ENCODE measurements at regions not wholly inside any gene's neighbourhood (a gene's known extent, or its start where the extent isn't known, plus 50 kb on each side); places are given as distances from the start of the nearest gene placed in this dataset.

DNA sequence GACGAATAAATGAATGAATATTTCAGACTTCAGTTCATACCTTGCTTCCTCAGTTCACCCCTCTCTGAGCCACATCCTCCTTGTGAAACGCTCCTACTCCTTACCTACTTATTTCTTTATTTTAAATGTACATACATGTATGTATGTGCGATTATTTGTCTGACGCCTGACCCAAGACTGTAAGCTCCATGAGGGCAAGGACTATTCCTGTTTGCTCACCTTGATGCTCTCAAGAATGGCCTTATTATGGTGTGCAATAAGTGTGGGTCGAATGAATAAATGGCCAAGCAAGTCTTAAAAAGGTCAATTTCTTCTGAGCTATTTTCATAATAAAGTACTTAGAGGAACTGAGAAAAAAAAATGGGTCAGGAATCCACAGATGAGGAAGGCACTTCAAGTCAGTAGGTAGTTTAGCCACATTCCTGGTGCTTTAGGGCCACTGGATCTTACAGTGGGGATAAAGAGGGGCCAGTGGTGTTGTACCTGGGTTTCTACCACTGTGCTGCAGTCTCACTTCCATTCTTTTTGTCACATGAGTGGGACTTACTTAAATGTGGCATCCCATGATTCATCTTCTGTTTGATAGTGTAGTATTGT lies 74.7 kb downstream of the SDC1 start:
- TF ChIP-seq, protein P1, sequence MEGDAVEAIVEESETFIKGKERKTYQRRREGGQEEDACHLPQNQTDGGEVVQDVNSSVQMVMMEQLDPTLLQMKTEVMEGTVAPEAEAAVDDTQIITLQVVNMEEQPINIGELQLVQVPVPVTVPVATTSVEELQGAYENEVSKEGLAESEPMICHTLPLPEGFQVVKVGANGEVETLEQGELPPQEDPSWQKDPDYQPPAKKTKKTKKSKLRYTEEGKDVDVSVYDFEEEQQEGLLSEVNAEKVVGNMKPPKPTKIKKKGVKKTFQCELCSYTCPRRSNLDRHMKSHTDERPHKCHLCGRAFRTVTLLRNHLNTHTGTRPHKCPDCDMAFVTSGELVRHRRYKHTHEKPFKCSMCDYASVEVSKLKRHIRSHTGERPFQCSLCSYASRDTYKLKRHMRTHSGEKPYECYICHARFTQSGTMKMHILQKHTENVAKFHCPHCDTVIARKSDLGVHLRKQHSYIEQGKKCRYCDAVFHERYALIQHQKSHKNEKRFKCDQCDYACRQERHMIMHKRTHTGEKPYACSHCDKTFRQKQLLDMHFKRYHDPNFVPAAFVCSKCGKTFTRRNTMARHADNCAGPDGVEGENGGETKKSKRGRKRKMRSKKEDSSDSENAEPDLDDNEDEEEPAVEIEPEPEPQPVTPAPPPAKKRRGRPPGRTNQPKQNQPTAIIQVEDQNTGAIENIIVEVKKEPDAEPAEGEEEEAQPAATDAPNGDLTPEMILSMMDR (IDR thresholded peaks at IDR 0.05; ENCODE audit: low read length): no peak
- TF ChIP-seq EZH2 (optimal IDR thresholded peaks at IDR 0.05; ENCODE audit: low read depth, low read length): no peak
- TF ChIP-seq EZH2phosphoT487 (IDR thresholded peaks at IDR 0.05; ENCODE audit: low read length): no peak
